Keratinocyte (primary cell): ENCODE measurements at regions not wholly inside any gene's neighbourhood (a gene's known extent, or its start where the extent isn't known, plus 50 kb on each side); places are given as distances from the start of the nearest gene placed in this dataset.

Experiments
- DNase-seq: peaks from one replicate; pipeline ENCODE4 v3.0.0-alpha.2; 2011; ENCODE audit warnings: low read depth, missing footprints, low spot score
- FAIRE-seq: peaks from 2 replicates; lab custom pipeline; 2011; peaks lifted over from hg19 to GRCh38; lab: Jason Lieb, UNC
- H2AFZ ChIP-seq: 2 replicates; pipeline ENCODE4 v1.6.0; 2012; ENCODE audit warnings: low read length, control low read depth, inconsistent platforms; ENCODE audit not compliant: control insufficient read depth
- H3K27ac ChIP-seq: 2 replicates; pipeline ENCODE4 v1.5.1; 2011; ENCODE audit warnings: low read length; ENCODE audit not compliant: control insufficient read depth, insufficient read depth
- H3K27me3 ChIP-seq: 3 replicates; pipeline ENCODE4 v1.6.0; 2011; ENCODE audit warnings: low read length; ENCODE audit not compliant: control insufficient read depth, insufficient read depth; ENCODE audit errors: extremely low read depth
- H3K36me3 ChIP-seq, 2 experiments: 2 replicates in 1 of 2; 3 replicates in 1 of 2; pipeline ENCODE4 v1.5.1; 2011; ENCODE audit warnings: low read length in 2 of 2, mild to moderate bottlenecking in 1 of 2; ENCODE audit not compliant: control insufficient read depth in 2 of 2, insufficient read depth in 2 of 2; ENCODE audit errors: extremely low read depth in 1 of 2
- H3K4me1 ChIP-seq: 3 replicates; pipeline ENCODE4 v1.5.1; 2011; ENCODE audit warnings: low read length; ENCODE audit not compliant: control insufficient read depth, insufficient read depth; ENCODE audit errors: extremely low read depth
- H3K4me2 ChIP-seq: 3 replicates; pipeline ENCODE4 v1.6.0; 2011; ENCODE audit warnings: low read depth, low read length; ENCODE audit not compliant: control insufficient read depth, insufficient read depth; ENCODE audit errors: extremely low read depth
- H3K4me3 ChIP-seq, 3 experiments: fragments of 200-600 bp in 1 of 3; sonication (generic) in 1 of 3; 2 replicates in 2 of 3; 3 replicates in 1 of 3; pipeline ENCODE4 v1.5.1; 2011 to 2016; ENCODE audit warnings: low read length in 3 of 3, mild to moderate bottlenecking in 3 of 3, control low read depth in 2 of 3, inconsistent platforms in 1 of 3, low read depth in 1 of 3, mixed read lengths in 1 of 3, mixed run types in 1 of 3, moderate library complexity in 1 of 3; ENCODE audit not compliant: control insufficient read depth in 2 of 3, insufficient read depth in 2 of 3; ENCODE audit errors: extremely low read depth in 1 of 3
- H3K79me2 ChIP-seq: 2 replicates; pipeline ENCODE4 v1.6.0; 2012; ENCODE audit warnings: low read length; ENCODE audit not compliant: control insufficient read depth, insufficient read depth
- H3K9ac ChIP-seq: 3 replicates; pipeline ENCODE4 v1.6.0; 2011; ENCODE audit warnings: low read length; ENCODE audit not compliant: control insufficient read depth, insufficient read depth; ENCODE audit errors: extremely low read depth
- H3K9me1 ChIP-seq: 3 replicates; pipeline ENCODE4 v1.6.0; 2011; ENCODE audit warnings: low read length; ENCODE audit not compliant: control insufficient read depth, insufficient read depth; ENCODE audit errors: extremely low read depth
- H3K9me3 ChIP-seq: 2 replicates; pipeline ENCODE4 v1.5.1; 2012; ENCODE audit warnings: low read depth, low read length; ENCODE audit not compliant: control insufficient read depth
- H4K20me1 ChIP-seq: 3 replicates; pipeline ENCODE4 v1.6.0; 2011; ENCODE audit warnings: low read length; ENCODE audit not compliant: control insufficient read depth, insufficient read depth; ENCODE audit errors: extremely low read depth
- CTCF ChIP-seq, 3 experiments: IDR thresholded peaks in 1 of 3; conservative IDR thresholded peaks in 1 of 3; optimal IDR thresholded peaks in 1 of 3; 2 replicates in 2 of 3; 3 replicates in 1 of 3; pipeline versions ENCODE3 to v1.5.1; 2011; ENCODE audit warnings: low read length in 3 of 3, mild to moderate bottlenecking in 3 of 3, moderate library complexity in 2 of 3, control low read depth in 1 of 3, inconsistent platforms in 1 of 3; ENCODE audit not compliant: insufficient read depth in 2 of 3; ENCODE audit errors: extremely low read depth in 1 of 3
- EZH2 ChIP-seq: IDR thresholded peaks from one replicate; pipeline ENCODE4 v1.6.1; 2012; ENCODE audit warnings: inconsistent platforms, mild to moderate bottlenecking, low read length, moderate library complexity
- dilution Hi-C: fragments of 300-500 bp; cut with MboI; formaldehyde crosslinking; loops from one replicate; pipeline ENCODE4 v1.7.0; 2020; ENCODE audit warnings: low sequenced_read_pairs; ENCODE audit not compliant: extremely low pct_ligation_motif_present

- no peaks in the 10 kb centered on the region for H3K79me2 ChIP-seq
- no peak overlapping the region for H3K9ac ChIP-seq
- H3K9me3 ChIP-seq = no peaks in the 10 kb centered on the region
- H3K4me1 ChIP-seq = no peaks in the 10 kb centered on the region
- H2AFZ ChIP-seq = no peak overlapping the region
- H3K9me1 ChIP-seq = no peaks in the 10 kb centered on the region
- H3K4me3 ChIP-seq = no peak overlapping the region
- H3K27me3 ChIP-seq = no peaks in the 10 kb centered on the region
- TF ChIP-seq CTCF (optimal IDR thresholded peaks at IDR 0.05 in 1 of 3, IDR thresholded peaks at IDR 0.05 in 1 of 3, conservative IDR thresholded peaks at IDR 0.05 in 1 of 3; ENCODE audit: extremely low read depth in 1 of 3, insufficient read depth in 2 of 3, low read length in 3 of 3) = no peak
- dilution Hi-C loops = no loop called here
- FAIRE-seq (no peak), DNase-seq (no peak)
- no peaks in the 10 kb centered on the region for H4K20me1 ChIP-seq
- no peaks in the 10 kb centered on the region for H3K36me3 ChIP-seq
- H3K4me2 ChIP-seq = no peak overlapping the region
- H3K27ac ChIP-seq = no peak overlapping the region
Observed at GRCh38 chr16:16971042-16971441, 499.7 kb downstream of the XYLT1 start.

- H2AFZ ChIP-seq = no peak overlapping the region
- H3K27ac ChIP-seq = no peak overlapping the region
- H3K9ac ChIP-seq = no peak overlapping the region
- dilution Hi-C loops = no loop called here
- H3K27me3 ChIP-seq = no peaks in the 10 kb centered on the region
- no peak overlapping the region for H3K4me3 ChIP-seq
- no peak overlapping the region for H3K4me2 ChIP-seq
- FAIRE-seq (no peak), DNase-seq (no peak)
- no peaks in the 10 kb centered on the region for H3K9me1 ChIP-seq
- H3K36me3 ChIP-seq = no peaks in the 10 kb centered on the region
- H3K79me2 ChIP-seq = no peaks in the 10 kb centered on the region
- no peaks in the 10 kb centered on the region for H3K9me3 ChIP-seq
- no peaks in the 10 kb centered on the region for H3K4me1 ChIP-seq
- TF ChIP-seq CTCF (optimal IDR thresholded peaks at IDR 0.05 in 1 of 3, IDR thresholded peaks at IDR 0.05 in 1 of 3, conservative IDR thresholded peaks at IDR 0.05 in 1 of 3; ENCODE audit: extremely low read depth in 1 of 3, insufficient read depth in 2 of 3, low read length in 3 of 3) = no peak
- no peak for TF ChIP-seq EZH2
- H4K20me1 ChIP-seq = no peaks in the 10 kb centered on the region
Observed at GRCh38 chr16:16972831-16973230, 497.9 kb downstream of the XYLT1 start.
